Upper lobe of left lung (tissue), 4 donors: ENCODE measurements at regions not wholly inside any gene's neighbourhood (a gene's known extent, or its start where the extent isn't known, plus 50 kb on each side); places are given as distances from the start of the nearest gene placed in this dataset.

Source experiments
- EP300 ChIP-seq, 4 donors: sonication (generic); formaldehyde crosslinking; IDR thresholded peaks; one replicate each; pipeline ENCODE4 v1.5.1; 2017; ENCODE audit warnings: antibody characterized with exemption in 4 of 4, control low read depth in 2 of 4
- POLR2A ChIP-seq, 4 donors: fragments of 450-650 bp; IDR thresholded peaks; one replicate each; pipeline ENCODE4 v1.5.1; 2016 to 2017; ENCODE audit warnings: antibody characterized with exemption in 4 of 4, mild to moderate bottlenecking in 2 of 4
- POLR2AphosphoS5 ChIP-seq, 2 donors: sonication (generic); formaldehyde crosslinking; IDR thresholded peaks; one replicate each; pipeline ENCODE4 v1.5.1; 2017; ENCODE audit warnings: antibody characterized with exemption in 2 of 2
- TF ChIP-seq, protein P1 (sequence below), 6 experiments: fragments of 450-650 bp in 4 of 6; fragments of 200-600 bp in 2 of 6; sonication (generic) in 2 of 6; IDR thresholded peaks; one replicate each; pipeline ENCODE4 v1.5.1; 2016 to 2019; ENCODE audit warnings: antibody characterized with exemption in 6 of 6

- TF ChIP-seq, protein P1, sequence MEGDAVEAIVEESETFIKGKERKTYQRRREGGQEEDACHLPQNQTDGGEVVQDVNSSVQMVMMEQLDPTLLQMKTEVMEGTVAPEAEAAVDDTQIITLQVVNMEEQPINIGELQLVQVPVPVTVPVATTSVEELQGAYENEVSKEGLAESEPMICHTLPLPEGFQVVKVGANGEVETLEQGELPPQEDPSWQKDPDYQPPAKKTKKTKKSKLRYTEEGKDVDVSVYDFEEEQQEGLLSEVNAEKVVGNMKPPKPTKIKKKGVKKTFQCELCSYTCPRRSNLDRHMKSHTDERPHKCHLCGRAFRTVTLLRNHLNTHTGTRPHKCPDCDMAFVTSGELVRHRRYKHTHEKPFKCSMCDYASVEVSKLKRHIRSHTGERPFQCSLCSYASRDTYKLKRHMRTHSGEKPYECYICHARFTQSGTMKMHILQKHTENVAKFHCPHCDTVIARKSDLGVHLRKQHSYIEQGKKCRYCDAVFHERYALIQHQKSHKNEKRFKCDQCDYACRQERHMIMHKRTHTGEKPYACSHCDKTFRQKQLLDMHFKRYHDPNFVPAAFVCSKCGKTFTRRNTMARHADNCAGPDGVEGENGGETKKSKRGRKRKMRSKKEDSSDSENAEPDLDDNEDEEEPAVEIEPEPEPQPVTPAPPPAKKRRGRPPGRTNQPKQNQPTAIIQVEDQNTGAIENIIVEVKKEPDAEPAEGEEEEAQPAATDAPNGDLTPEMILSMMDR (IDR thresholded peaks at IDR 0.05): no peak
- TF ChIP-seq POLR2AphosphoS5 (IDR thresholded peaks at IDR 0.05) (no peak), POLR2A (IDR thresholded peaks at IDR 0.05) (no peak), EP300 (IDR thresholded peaks at IDR 0.05) (no peak)
Observed at GRCh38 chr2:238581126-238581525, 154.4 kb downstream of the ASB1 start.
